ENCODE measurements at regions not wholly inside any gene's neighbourhood (a gene's known extent, or its start where the extent isn't known, plus 50 kb on each side); places are given as distances from the start of the nearest gene placed in this dataset.

- no peak for TF ChIP-seq CTCF (conservative IDR thresholded peaks at IDR 0.05)
- TF ChIP-seq ZFX (IDR thresholded peaks at IDR 0.05) = no peak
These were observed 373.5 kb downstream of the SOX11 start for GRCh38 chr2:6065703-6066102.
